Fibroblast of skin of right quadriceps (primary cell): ENCODE measurements at regions not wholly inside any gene's neighbourhood (a gene's known extent, or its start where the extent isn't known, plus 50 kb on each side); places are given as distances from the start of the nearest gene placed in this dataset.
"Not testable (repeated sequence)": the region's sequence is repeated elsewhere in the genome, so short reads cannot be mapped to it uniquely, and the experiment has no call there.

Experiments
- DNase-seq: peaks from one replicate; pipeline ENCODE4 v3.0.0-alpha.2; 2013

DNA sequence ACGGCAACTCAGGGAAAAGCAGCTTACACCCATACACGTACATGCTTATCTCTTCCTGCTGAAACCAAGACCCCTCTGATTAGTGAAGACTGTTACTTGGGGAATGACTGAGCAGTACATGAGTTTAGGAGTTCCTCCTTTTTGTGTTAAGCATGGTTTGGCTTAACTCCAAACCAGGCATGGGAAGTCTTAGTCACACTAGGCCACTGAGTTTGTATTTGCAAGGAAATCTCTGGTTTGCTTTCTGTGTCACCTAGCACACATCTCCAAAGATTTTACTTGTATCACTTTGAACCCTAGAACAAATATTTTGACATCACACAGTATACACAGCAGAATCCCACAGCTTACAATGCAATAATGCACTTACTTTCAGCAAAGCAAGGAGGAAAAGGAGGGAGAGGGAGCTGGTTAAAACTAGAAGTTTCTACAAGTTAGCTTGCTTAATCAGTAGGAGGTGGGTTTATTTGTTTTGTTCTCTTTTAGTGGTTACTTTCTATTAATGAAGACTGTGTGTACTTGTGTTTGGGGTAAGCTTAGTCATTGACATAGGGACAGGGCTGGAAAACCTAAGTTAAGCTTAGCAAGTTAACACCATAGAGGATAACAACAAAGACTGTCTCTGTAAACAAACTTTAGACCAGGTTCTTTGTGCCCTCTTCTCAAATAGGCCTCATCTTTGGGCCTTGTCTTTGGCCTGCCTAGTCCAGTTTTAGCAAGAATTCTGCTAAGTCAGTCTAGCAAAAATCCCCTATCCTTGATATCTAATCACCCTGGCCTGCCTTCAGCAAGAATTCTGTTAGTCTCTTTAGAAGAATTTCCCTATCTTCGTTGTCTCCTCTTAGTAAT, 219.4 kb downstream of the MREG start:
- DNase-seq: peak; percentile 96

DNA sequence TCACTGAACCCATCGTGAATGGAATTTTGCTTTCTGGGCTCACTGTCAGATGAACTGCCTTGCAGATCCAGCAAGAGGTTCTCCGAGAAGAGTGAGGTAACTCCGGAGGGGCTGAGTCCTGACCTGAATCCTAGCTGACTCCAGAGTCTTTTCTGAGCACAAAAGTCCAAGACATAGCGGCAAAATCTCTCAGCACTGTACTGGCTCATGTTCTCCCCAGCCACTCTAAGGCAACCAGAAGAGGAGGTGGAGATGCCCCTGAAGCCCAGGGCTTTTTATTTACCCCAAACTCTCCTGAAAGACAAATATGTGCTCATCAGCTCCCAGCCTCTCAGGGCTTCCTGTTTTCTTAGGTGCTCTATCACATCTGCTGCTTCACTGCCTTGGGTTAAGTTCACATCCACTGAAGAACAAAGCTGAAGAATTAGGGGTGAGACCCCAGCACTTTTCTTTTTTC, 221.8 kb downstream of the MREG start:
- no peak for DNase-seq

DNA sequence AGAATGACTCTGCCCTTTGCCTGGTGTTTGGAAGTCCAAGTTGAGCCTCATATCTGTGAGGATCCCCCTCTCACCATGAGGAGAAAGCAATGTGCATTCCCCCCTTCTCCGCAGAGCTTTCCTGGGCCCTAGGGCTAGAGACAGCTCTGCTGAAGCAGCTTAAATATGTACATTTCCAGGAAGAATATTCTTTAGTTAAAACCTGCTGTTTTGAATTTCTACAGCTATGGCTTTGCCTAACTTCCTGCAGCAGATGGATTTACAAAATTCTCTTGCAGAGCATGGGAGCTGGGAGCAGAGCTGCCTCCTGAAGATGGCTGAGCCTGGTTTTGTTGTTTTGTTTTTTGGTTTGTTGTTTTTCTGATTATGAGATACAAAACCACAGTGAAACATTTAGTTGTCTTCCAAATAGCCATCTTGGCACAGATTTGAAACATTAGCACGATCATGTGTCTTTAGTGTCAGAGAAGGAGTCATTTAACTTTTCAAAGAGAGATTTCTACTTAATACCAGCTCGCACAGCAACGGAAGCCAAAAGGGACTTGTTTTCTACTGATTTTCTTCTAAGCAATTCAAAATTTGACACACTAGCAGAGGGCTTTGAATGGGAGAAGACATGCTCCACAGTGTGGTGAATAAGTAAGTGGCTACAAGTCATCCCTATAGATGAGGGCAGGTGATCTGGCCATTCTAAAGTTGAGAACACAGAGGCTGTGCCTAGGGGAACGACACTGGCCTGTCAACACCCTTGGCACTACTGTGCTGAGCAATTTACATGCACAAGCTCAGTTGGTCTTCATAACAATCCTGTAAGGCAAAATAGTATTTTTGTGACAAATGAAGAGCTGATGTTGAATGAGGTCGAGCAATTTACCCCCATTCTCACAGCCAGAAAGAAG, 222.6 kb downstream of the MREG start:
- peak; percentile 32 for DNase-seq

DNA sequence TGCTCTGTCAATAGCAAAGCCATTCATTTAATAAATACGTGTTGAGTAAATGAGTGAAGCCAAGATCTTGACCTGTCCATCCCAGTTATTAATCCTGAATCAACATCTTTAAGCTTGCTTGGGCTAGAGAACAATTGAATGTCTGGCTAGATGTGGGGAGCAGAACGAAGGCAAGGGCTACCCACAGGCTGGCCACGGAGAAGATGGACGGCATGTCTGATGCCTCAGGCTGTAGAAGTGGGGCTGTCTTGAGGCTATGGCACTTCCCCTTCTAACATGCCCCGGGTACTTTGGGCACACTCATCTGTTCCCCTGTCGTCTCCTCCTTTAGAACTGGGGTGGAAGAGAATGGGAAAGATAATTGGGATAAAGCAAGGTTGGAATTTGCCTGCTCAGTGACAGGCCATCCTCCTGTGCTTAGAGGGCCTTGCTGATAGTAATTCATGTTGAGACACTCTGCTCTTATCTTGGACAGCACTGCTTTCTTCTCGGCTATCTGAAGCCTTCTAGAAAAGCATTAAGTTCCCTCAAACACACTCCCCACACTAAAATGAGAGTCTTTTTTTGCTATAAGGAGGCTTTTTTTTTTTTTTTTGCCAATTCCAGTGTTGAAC, 225.7 kb downstream of the MREG start:
- no peak for DNase-seq

DNA sequence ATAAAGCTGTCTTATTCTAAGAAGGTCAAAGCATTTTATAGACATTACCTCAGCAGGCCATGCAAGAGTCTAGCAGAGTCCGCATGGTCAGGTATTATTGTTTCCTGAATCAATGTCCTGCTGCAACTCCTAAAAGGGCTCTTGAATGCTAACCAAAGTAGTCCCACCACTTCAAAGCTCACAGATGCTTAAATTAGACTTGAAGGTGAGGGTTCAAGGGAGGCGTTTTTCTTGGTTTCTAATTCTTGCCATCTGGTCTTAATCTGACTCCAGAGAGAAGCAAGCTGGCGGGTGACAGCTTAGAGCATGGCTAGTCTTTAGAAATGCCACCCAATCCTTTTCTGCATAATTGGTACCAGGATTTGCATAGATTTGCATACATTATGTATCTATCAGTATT, 226.3 kb downstream of the MREG start:
- DNase-seq: no peak

DNA sequence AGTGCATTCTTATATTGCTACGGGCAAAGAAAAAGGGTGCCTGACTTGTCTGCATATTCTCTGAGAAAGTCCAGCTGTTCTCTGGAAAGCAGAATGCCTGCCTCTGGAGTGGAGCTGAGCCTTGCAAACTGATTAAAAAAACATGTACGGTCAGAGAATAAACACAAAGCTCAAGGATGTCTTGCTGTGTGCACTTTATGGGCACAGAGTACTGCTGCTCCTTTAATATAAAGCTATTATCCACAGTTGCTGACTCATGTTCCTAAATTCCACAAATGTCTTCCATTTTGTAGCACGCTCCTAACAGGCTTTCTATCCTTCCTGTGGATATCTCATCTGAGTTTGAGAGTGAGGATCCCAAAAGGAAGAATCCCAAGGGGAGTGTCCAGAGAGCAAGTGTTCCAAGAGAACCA, 229.0 kb downstream of the MREG start:
- DNase-seq: peak; percentile 93

DNA sequence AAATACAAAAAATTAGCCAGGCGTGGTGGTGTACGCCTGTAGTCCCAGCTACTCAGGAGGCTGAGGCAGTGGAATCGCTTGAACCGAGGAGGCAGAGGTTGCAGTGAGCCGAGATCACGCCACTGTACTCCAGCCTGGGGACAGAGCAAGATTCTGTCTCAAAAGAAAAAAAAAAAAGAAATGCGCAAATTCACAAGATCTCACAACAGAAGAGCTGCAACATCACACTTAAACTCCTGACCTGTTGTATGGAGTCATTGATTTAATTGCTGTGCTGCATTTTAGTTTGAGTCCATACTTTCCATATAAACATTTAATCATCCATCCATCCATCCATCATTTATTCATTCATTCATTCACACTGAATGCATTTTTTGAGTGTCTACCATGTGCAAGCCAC, 229.7 kb downstream of the MREG start:
- DNase-seq: not testable (repeated sequence)

DNA sequence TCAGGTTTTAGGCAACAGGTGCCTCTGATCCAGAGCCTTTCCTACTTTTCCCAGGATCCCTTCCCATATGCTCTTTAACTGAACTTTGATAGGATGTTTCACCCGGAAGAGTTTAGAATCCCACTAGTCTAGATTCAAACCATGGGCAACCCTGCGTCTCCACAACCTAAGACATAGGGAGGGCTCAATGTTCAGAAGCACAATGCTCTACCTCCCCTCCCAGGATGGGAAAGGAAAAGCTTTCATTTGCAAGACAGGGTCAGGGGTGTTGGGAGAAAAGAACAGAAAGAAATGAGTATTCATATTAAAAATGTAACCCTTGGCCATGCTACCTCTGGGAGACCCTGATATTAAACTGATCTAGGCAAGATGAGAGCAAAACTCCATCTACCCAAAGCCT, 230.4 kb downstream of the MREG start:
- DNase-seq: no peak

DNA sequence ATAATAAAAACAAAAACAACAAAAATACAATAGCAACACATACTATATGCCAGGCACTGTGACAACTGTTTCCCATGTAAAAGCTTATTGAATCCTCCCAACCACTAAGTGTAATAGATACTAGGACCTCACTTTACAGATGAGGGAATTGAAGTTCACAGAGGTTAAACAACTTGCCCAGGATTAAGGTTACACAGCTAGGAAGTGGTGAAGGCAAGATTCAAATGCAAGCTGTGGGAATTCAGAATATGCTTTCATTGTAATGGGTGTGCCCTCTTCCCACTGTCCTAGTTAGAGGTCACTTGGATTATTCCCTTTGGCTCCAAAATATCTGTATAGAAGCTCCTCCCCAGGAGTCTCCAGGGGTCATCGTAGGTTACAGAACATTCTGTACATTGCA, 231.1 kb downstream of the MREG start:
- DNase-seq: no peak

DNA sequence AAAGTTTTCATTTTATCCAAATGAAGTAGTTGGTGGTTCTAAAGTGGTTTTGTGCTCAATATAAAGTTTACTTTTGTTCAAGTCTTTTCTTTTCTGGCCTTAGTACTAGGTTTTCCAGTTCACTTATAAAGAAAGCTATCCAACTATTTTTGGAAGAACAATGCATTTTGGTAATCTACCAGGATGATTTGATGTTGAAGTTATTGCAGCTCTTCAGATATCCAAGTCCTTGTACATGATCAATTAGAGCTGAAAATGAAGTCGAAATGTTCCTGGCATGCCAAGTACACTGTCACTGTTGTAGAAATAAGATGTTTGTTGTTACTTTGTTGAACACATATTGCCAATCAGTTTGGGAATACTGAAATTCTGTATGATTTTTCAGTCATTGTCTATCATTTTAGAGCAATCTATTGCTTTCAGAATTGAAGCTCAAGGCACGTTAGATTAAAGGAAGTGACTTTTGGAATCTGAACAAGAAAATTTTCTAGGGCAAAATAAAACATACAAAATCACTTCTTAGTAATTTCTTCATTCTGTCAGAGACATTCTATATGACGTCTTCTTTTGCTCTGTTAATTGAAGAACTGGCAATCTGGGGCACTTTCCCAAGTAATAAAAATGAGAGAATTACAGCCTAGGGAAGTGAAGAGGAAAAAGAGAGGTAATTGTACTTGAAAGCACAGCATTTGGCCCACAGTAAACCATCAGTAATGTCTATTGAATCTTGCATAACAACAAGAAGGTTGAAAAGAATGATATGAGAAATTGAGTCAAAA, 232.3 kb downstream of the MREG start:
- no peak for DNase-seq

DNA sequence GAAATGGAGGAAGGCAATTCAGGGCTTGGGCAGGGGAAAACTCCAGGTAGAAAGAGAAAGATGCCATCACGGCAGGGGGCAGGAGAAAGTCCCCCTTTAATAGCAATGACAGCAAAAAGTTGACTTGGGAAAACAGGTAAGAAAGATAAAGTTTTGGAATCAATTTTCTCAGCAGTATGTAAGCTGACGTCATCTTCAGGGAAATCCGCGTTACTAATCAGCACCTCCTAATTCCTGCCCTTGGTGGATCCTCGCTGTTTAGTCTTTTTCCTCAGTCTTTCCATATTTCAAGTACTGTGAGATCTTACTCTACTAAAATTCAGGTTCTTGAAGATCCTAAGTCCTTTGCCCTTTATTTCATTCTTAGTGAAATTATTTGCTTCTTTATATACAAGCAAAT, 233.0 kb downstream of the MREG start:
- DNase-seq: no peak

DNA sequence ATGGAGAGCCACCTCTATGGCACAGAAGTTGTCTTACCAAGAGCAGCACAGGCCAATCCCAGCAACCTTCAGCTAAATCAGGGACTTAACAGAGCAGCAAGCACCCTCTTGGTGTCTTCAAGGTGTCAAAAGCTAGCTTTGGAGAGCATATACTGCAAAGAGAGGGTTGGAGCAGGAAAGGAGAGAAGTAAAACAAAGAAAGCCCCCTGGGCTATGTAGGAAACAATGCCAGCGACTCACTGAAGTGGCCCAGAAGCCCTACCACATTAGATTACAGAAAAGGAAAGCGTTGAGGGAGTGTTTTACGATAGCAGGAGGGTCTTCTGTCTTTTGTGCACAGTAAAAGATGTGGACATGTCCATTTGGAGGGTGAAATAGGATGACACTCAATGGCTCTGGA, 233.4 kb downstream of the MREG start:
- no peak for DNase-seq

DNA sequence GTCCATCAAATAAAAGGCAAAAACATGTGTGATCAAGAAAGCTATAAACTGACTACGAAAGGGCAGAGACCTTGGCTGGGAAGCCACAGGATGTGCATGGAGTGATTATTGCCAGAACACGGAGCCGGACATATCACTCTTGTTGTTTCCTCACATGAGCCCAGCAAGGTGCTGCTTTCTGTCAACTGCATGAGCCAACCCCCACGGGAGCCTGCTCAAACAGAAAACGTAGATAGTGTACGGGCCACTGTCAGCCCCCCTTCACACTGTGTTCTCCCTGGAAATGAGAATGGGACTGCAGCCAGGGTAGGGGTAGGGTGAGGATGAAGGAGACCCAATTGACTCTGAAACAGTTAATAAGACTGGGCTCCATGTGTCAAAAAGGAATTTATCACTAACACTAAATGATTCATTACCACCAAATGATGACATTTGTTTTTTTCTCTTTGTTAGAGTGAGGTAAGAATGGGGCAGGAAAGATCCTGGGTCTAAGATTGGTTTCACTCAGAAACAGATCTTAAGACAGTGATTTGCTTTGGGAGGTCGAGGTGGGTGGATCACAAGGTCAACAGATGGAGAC, 235.8 kb downstream of the MREG start:
- DNase-seq: no peak

DNA sequence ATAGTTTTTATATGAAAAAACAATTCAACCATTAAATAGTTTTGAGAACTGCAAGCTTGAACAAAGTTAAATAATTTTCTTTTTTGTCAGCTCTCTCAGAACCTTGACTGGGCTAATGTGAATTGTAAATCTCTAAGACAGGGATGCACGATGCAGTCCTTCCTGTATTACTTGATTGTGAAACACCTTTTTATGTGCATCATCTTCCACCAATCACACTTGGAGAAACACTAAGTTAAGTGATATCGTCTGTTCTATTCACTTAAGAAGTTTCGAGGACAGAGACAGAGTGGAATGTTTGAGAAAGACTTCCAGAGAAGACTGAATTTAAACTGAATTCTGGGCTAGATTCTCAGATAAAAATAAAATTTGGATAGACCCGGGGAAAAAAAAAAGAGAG, 238.2 kb downstream of the MREG start:
- DNase-seq: peak; percentile 48

DNA sequence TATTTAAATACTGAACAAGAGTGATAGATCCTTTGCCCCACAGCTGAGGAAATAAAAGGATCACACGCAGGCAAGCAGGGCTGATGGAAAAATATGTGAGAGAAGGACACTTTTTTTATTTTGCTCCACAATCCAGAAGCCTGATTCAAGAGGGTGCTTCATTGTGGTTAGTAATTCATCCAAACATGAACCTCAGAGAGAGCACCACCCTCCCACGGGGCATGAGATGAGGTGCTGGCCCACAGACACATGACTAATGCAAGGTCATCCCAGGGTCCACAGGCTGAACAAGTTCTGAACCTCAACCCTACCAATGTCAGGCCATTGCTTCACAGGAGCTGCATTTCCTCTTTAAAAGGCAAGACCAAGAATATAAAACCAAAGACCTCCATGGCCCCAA, 239.6 kb downstream of the MREG start:
- DNase-seq: peak; percentile 92

DNA sequence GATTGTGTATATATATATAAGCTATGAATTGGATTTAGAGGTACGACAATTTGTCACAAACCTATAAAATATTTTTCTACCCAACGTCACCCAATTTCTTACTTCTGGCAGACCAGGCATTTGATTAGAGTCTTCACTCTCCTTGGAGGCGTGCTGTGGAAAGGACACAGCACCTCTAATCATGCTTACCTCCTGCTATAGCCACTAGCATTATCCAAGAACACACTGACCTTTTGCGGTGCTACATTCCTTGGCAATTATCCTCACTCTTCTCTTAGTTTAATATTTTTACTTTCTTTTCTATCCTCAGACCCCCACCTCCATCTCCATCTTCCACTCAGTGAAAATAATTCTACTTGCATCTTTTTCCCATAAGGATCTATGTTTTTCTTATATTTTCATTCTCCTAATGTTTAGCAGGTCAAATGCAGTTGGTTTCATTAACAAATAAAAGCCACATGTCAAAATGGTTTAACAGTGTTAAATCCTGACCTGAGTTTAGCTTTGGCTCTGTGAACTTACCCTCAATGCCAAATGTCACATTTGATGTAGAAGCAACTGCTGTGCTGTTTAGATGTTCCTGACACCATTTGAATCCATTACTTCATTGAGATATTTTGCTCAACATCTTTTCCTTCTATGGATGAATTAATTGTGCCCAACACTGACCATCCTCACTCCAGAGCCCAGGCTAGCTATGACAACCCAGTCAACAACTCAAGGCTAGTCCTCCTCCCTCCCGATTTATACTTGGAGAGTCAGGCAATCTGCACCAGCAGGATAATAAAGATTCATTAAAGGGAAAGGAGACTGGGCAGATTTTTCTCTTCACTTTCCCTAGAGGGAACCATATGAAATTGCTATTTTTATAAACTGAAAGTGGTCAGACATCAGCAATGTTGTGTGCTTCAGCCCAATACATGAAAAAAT, 240.5 kb downstream of the MREG start:
- DNase-seq: no peak

DNA sequence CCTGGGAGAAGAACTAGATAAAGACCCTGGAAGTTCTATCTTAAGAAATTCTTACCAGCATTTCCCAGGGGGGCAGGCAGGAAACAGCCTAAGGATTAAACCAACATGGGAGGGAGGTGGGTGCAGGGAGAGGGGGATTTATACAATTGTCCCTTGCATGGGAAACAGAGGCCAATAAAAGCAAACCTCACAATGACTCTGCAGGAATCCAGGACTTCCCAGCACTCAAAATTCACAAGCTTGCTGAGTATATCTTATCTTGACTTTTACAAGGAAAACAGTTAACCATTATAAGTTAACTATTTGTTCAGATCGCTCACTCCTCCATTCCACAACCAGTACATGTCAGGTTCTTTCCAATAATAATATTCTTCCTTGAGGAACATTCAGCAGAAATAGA, 241.3 kb downstream of the MREG start:
- DNase-seq: peak; percentile 82

DNA sequence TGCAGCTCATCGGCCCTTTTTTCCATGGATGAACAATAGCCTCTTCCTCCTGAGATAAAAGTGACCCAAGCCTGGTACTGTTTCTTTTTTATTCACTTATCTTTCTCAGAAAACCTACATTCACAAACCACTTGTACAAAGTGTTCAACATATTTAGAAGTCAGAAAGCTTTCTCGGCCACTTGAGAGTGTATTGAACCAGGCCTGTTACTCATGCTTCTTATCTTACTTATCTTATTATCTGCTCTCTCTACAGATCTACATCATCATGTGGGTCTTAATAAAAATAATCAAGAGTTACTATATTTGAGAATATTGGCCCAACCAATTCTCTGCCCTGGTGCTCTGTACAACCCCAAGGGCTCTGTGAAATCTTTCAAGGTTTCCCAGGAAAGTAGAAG, 242.1 kb downstream of the MREG start:
- no peak for DNase-seq

DNA sequence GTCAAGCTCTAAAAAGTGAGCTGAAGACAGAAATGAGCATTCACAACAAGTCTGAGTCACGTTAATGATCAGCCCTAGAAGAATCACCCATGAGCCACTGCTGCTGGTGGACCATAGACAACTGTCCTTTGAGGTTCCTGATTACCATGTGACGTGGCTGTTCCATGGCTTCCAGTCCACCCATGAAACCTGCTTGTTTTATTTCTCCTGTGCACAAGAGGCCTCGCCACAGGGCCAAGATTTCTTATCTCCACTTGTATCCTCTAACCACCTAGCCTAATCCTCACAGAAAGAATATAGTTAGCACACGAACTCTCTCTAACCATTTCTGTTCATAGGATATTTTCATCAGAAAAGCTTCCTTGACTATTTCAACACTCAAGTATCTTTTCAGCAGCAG, 242.7 kb downstream of the MREG start:
- no peak for DNase-seq

DNA sequence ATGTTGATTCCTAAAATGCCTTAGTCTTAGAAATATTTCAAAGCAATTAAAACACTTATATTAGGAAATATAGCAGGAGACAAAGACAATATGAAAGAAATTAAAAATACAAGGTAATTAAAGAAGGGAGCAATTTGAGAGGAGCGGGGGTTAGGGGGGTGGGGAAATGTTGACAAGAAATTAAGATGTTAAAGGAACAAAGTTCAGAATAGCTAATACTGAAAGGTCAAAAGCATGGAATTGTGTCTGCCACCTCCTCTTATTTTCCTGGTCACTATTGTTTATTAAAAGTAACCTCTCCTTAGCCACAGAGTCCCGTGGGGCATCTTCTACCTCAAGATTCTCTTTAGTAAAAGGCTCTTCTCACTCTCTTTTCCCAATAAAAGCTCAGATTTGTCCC, 244.1 kb downstream of the MREG start:
- no peak for DNase-seq

DNA sequence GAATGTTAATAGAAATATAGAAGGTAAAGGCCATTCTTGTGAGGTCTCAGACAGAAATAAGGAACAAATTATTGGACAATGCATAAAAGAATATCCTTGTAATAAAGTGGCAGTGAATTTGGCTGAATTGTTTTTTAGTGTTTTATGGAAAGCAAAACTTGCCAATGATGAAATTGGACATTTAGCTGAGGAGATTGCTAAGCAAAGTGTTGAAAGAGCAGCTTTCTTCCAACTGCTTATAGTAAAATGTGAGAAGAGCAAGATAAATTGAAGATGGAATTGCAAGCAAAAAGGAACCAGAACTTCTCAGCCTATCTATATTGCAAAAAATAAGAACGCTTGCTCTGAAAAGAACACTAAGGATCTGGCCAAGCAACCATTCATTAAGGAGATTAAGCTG, 245.7 kb downstream of the MREG start:
- no peak for DNase-seq
